ENCODE measurements at regions not wholly inside any gene's neighbourhood (a gene's known extent, or its start where the extent isn't known, plus 50 kb on each side); places are given as distances from the start of the nearest gene placed in this dataset.

DNA sequence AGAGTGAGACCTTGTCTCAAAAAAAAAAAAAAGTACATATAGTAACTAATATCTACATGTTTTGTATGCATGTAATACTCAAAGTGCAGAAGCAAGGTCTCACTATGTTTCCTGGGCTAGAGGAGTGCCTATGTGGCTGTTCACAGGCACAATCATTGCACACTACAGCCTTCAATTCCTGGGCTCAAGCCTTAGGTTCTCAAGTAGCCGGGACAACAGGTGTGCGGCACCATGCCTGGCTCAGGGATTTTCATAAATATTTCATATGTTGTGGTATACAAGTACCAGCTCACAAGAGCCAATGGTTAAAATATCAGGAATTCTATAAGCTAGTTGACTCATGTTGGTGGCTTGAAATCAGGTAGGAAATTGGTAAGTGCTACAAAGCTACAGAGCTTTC is 94.8 kb downstream of the LARP7 start:
- TF ChIP-seq POLR2A (IDR thresholded peaks at IDR 0.05) (no peak), CTCF (IDR thresholded peaks at IDR 0.05) (no peak)

All from adrenal gland (tissue), 5 donors.